Stimulated activated CD8-positive, alpha-beta memory T cell treated with anti-CD3 and anti-CD28 coated beads, Interleukin-7, amount 100 ng/mL, for 1 hour (primary cell): ENCODE measurements at regions not wholly inside any gene's neighbourhood (a gene's known extent, or its start where the extent isn't known, plus 50 kb on each side); places are given as distances from the start of the nearest gene placed in this dataset.

Experiments
- DNase-seq, 2 donors: peaks; one replicate each; pipeline ENCODE4 v3.0.0-alpha.2; 2020; ENCODE audit warnings: low read depth in 2 of 2

DNA sequence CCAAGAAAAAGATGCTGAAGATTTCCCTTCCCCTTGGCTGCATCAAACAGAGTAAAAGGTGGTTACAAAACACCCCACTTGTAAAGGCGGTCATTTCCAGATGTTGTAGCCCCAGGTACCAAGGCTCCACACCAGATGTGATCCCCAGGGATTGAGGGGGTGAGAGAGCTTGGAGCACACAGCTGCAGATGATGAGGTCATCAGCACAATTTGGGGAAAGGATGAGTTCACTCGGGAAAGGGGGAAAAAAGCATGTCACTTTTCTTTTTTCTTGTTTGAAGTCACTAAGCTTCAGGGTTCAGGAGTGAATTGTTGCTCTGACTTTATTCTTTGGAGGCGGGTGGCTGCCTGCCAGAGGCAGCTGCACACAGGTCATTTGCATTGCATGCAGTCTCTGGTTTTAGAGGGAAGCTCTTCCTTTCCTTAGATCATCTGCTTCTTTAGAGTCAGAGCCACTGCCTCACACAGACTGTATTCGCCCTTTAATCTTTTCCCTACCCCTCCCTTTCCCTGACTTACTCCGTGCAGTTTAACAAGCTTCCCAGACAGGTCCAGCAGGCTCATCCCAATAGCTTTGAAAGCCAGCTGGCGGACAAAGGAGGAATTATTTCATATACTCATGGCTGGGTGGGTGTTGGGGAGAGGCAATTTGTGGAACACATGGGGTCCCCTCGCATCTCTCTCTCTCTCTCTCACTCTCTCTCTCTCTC lies 409.3 kb upstream of the SLC24A2 start:
- DNase-seq, result no peak

DNA sequence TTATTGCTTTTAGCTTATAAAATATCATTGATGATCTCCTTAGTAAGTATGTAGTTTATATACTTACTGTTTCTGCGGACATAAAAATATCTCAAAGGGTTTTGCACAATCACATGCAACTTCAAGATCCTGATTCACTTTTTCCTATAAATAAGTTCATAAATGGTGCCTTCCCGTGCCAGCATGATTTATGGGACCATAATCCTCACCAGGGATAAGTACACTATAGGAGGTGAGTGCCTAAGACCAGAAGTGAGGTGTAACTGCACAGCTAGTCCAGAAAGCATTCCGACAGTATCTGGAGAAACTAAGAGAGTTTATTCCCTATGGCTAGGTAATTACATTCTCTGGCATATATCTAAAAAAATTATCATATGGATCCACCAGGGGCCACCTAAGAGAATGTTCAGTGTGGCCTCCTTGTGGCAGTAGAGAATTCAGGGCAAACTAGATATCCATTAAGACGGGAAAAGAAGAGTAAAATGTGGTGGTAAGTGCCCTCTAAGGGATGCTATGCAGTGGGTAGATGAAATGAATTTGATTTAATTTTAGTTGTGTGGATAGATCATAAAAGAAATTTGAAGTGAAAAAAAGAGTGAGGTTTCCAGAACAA lies 402.5 kb upstream of the SLC24A2 start:
- no peak for DNase-seq

DNA sequence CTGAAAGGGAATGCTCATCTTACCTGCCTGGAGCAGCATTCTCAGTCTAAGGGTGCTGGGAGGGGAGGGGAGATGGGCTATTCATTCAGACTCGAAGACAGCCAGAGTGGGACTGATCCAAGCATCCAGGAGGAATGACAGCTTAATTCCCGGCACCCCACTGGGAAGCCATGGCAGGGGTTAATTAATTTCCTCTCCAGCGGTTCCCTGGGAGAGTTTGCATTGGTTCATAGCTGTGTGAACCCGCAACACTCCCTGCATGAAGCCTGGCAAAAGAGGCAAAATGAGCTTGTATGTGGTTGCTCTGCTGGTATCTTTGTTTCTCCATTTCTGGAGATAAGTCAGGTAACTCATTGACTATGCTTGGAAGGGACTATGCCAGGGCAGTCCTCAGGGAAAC lies 401.0 kb upstream of the SLC24A2 start:
- DNase-seq, result no peak

DNA sequence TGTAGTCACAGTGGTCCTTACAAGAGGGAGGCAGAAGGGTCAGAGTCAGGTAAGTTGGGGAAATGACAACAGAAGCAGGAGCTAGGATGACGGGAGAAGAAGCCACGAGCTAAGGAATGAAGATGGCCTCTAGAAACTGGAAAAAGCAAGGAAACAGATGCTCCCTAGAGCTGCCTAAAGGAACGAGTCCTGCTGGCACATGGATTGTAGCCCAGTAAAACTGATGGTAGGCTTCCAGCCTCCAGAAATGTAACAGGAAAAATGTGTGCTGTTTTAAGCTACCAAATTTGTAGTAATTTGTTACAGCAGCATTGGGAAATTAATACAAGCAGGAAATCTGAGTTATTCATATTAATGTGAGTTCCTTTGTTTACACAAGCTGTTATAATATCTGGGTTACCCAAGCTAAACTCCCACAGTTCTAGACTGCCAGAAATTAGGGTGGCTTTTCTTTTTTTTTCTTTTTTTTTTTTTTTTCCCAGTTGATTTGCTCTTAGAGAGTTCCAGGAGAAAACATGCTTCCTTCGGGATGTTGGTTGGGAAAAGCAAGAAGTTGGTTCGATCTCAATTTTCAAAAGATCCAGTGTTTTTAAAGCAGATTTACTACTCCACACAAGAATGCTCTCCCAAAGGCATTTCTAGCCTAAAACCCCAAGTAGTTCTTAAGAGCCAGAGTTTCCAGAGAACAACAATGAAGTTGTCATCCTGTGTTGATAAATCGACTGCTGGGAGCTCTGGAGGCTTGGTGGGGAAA lies 400.0 kb upstream of the SLC24A2 start:
- no peak for DNase-seq

DNA sequence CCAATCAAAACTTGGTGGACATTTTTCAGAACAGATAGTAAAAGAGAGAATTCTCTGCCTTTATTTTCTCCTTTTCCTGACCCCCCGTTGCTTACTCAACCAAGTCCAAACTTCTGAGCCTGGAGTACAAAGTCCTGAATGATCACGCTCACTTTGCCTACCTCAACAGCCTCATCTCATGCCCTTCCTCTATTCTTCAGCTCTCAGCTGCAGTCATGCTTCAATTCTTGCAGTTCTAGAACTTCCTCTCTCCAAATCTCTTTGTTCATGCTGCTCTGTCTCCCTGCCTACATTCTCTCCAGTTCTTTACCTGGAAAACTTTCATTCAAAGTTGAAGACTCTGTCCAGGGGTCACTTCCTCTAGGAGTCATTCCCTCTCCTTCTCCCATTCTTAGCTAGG lies 398.5 kb upstream of the SLC24A2 start:
- no peak for DNase-seq

DNA sequence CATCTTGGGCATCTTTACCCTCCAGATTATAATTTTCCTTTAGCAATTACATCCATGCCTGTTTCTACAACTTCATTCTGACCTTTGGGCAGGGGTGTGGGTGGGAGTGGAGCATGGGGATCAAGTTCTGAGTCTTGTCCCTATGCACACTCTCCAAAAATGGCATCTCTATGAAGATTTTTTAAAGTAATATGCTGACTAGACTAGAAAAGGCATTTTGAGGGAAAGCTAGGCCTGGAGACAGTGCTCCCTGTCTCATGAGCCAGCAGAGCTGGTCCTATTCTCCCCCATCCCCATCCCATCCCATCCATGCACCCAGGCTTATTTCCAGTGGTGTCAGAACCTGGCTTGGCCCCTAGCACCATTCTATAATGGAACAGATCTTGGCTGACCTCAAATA lies 398.0 kb upstream of the SLC24A2 start:
- DNase-seq, result no peak

DNA sequence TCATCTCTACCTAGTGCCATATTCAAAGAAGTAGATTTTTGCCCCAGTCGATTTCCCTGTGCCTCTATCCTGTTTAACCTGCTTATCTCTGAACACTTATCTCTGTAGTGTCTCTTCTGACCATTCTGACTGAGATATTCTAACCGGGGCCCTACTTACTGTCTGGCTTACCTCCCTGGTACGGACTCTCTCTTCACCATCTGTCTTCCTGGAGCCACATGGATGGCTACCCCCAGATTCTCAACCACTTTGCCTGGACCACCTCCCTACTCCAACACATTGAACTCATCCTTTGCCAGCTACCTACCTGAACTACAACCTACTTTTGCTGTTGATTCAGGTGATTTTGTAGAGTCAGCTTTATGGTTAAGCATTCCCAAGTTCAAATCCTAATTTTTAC lies 397.4 kb upstream of the SLC24A2 start:
- DNase-seq, result no peak

DNA sequence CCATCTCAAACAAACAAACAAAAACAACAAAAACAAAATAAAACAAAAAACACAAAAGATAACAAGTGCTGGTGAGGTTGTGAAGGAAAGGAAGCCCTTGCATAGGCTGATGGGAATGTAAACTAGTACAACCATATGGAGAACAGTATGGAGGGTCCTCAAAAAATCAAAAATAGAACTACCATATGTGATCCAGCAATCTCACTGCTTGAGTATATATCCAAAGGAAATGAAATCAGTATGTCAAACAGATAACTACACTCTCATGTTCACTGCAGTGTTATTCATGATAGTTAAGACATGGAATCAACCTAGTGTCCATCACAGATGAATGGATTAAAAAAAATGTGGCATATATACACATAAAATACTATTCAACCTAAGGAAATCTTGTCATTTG lies 395.7 kb upstream of the SLC24A2 start:
- no peak for DNase-seq

DNA sequence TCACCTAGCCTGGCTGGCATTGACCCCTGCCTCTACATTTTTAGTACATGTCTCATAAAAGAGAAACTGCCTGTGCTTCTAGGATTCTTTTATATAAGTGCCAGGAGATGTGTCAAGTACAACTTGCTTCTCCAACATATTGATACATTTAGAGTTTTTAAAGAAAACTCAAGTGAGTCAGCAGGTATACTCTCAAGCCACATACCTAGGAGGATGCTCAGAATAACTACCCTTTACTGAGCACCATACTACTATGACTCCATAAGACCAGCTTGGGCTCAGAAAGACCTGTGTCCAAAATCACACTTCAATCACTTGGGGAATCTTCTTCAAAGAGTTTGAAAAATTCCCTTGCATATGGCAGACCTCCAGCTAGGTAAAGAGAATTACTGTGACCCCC lies 389.8 kb upstream of the SLC24A2 start:
- DNase-seq, result no peak

DNA sequence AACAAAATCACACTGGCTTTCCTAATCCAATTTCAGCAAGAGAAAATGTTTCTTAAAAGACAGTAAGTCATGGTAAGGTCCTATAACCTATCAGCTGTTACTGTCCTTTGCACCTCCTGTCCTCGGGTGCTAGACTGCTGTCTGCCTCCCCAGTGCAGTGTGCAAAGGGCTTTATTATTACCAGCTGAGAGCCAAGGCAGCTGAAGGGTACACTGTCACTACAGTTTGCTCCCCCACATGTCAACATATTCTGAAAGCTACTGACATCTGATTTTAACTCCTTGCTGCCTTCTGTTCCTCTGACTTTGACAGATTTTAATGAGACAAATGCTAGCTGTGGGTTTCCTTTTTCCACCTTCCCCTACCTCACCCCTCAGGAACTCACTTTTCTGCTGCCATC lies 389.4 kb upstream of the SLC24A2 start:
- DNase-seq, result no peak

DNA sequence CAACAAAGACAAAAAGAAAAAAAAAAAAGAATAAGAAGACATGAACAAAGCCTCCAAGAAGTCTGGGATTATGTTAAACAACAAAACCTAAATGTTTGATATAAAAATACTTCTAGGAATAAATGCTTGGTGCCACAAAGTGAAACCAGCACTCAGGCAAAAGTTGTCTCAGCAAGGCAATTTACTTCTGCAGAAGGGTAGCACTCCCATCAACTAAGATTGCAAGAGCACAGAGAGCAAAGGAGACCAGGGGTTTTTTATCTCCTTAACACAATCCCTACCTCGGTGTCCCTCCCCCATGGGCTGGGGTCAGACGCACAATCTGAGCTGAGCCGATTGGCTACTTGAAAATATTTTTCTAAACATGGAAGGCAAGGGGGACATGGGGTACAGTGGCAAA lies 381.3 kb upstream of the SLC24A2 start:
- no peak for DNase-seq

DNA sequence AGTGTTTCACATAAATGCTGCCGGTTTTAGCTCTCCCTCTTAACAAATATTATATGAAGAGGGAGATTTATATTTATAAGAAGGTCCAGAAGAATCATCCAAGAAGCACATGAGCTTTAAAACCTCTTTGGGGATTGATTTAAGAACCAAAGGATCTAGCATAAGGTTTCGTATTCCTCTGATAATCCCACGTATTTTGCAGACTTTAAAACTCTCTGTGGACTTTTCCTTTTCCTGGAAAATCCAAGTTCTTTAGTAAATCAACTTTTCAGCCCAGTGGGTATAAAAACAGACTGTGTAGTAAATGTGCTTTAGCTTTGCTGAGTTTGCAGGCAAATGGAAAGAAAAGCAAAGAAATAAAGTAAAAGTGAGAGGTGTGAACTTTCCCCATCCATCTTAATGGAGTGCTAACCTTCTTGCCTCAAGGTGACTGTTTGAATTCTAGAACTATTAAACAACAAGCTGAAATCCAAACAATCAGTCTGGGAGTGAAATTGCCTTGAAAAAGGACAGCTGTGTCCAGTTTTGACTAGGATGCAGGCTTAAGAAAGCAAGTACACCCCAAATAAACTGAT lies 363.4 kb upstream of the SLC24A2 start:
- no peak for DNase-seq

DNA sequence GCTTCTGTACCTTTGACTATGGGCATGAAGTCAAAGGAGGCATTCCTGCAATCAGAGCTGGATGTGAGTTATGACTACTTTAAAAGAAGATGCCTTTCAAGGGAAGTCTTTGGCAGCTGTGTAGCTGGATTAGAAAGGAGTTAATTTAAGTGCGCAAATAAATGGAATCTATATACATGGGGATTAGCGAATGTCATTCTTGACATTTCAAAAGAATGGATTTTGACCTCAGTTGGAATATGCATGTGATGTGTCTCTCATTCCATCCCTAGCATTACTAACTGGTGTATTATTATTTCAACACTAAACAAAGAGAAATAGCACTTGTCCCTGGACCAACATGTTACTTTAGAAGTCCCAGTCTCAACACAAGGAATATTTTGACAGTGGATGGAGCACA lies 359.6 kb upstream of the SLC24A2 start:
- DNase-seq, result no peak

DNA sequence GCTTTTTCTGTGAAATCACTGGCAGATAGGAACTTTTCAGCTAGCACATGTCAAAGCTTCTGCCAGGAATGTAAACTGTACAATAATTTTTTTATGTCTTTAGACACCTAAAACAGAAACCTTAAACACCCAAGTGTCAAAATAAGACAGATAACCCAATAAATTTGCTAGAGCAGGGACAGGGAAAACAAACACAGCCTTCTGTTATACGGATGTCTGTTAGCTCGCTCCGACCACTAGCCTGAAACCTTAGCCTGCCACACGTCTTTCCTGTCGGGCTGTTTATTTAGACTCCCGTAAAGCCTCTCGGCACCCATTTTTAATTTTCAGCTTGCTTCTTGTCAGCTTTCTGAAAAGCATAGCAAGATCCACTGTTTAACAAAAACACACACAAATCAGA lies 355.4 kb upstream of the SLC24A2 start:
- DNase-seq, result no peak

DNA sequence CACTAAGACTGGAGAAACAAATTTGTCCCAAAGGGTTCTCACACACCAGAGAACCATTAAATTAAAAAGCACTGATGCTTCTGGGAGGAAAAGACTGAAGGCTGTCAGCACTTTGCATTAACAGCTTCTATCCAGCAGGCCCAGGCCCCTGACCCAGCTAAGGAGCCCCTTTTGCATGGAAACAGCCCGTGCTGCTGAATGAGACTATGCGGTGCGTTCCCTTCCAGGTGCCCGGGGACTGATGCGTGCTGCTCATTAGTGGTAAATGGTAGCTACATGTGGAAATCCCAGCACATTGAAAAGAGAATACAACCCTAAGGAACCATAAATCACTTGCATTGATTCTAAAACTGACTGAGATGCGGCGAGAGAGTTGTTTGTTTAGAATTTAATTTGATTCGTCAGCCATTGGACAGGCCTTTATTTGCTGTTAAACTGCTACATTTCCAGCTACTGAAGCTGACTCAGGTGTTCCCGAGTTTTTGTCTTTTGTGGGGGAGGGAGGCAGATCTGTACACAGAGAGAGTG lies 351.0 kb upstream of the SLC24A2 start:
- DNase-seq, result no peak

DNA sequence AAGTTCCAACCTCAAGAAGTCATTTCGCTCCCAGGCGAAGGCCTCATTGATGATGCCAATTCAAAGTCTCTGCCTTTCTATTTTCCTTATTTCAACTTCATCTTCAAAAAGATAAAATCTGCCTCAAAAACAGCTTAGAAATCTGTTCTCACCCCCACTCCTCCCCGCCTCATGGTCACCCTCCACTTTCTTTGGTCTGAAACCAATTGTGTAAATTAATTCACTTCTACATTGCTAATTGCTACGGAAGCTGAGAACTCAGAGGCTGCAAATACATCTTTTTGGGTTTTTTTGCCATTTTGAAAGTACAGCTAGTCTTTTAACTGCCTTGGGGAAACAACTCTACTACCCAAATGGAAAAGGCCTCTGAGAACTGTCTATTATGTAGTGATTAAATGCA lies 350.0 kb upstream of the SLC24A2 start:
- DNase-seq, result no peak

DNA sequence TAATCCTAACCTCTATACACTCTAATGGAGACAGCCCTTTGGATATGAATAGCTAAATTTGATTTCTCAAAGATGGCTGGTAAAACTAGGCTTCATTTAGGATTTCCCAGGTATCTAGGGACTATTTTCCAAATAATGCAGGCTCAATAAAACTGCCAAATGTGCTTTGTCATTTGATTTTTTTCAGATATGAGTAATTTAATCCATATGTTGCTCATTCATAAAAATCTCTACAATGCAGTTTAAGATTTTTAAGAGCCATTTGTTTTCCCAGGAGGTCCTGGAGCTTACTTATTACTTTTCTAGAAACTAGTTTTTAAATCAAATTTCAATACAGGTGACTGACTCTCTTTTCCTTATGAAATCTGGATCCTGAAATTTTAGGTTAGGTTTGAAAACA lies 349.3 kb upstream of the SLC24A2 start:
- DNase-seq, result no peak

DNA sequence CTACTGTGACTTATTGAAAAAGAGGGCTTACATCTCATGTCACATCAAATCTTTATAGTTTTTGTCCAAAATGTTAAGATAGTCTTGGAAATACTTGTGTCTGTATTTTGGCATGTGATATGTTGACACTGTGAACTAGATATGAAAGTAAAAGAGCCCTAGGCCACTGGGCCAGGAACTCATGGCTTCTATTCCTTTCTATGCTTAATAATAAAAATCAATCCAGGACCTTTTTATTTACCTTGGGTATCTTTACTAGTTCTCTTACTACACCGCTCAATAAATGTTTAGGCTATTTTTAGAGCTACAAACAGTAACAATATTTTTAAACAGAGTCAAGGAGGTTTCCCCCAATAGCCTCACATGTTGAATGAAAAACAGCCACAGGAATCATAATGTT lies 348.6 kb upstream of the SLC24A2 start:
- no peak for DNase-seq

DNA sequence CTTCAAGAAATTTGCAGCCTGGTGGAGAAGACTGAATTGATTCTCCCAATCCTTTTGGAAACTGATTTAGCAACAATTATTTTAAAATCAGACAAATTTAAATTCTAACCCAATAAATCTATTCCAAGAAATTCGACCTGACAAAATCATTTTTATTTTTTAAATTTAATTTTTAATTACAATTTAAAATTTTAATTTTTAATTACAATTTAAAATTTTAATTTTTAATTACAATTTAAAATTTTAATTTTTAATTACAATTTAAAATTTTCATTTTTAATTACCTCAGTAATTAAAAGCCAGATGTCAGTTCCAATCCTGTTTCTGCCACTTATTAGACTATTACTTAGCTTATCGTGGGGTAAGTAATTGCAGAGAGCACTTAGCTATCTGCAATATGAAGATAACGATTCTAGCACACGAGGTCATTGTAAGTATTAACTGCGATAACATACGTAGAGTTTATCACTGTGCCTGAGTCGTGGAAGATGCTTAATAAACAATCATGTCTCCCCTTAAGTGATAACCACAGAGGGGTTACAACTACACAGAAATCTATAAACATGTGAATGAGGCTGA lies 346.4 kb upstream of the SLC24A2 start:
- no peak for DNase-seq

DNA sequence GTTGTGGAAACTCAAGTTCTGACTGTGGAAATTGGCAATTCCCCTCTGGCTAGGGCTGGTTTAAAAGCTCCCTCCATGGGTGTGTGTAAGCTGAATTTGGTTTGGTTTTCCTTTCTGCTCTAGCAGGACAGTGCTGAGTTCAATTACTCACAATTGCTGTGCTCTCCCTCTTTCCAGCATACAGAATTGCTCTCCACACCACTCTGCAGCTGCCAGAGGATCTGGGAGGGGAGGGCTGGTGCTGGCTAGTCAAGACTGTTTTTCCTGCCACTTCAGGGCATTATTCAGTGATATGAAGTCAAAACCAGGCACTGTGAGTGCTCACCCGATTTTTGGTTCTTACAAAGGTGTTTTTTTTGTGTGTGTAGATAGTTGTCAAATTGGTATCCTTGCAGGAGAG lies 336.9 kb upstream of the SLC24A2 start:
- no peak for DNase-seq

DNA sequence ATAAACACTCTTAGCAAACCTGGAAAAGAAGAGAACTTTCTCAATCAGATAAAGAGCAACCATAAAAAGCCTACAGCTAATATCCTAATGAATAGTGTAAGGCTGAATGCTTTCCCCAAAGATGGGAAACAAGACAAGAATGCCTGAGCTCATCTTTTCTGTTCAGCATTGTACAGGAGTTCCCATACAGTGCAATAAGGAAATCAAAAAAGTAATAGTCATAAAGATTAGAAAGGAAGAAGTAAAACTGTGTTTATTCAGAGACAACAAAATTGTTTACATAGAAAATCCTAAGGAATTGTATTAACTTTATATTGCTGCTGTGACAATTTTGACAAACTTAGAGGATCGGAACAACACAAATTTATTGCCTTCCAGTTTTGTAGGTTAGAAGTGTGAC lies 330.7 kb upstream of the SLC24A2 start:
- no peak for DNase-seq

DNA sequence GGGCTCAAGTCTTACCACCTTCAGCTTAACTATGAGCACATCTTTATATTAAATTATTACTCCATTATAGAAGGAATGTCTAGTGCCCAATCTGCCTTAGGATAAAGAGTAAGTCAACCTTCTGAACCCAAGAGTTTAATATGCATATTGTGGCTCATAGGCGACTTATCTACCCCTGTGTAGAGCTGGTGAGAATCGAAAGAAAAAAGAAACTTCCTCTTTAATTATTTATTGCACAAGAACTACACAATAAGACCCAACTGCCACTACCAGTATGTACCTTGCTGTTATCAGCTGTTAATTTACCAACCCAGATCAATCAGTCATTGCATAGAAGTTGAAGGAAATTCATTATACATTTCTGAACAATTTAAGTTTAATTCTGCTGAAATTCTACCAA lies 329.1 kb upstream of the SLC24A2 start:
- no peak for DNase-seq
